Upper lobe of right lung (tissue), 1 donor: ENCODE measurements at regions not wholly inside any gene's neighbourhood (a gene's known extent, or its start where the extent isn't known, plus 50 kb on each side); places are given as distances from the start of the nearest gene placed in this dataset.

Experiments used
- ATAC-seq: fragments of 200-7000 bp; cut with Tn5 transposase; one replicate; pipeline ENCODE4 v1.9.1; 2020; ENCODE audit warnings: mild to moderate bottlenecking, moderate library complexity
- DNase-seq: peaks from one replicate; pipeline ENCODE4 v3.0.0-alpha.2; 2020
- H3K27ac ChIP-seq: fragments of 200-600 bp; one replicate; pipeline ENCODE4 v1.8.0; 2022
- H3K27me3 ChIP-seq: fragments of 200-600 bp; one replicate; pipeline ENCODE4 v1.8.0; 2022; ENCODE audit warnings: mild to moderate bottlenecking
- H3K36me3 ChIP-seq: fragments of 200-600 bp; one replicate; pipeline ENCODE4 v1.8.0; 2022
- H3K4me1 ChIP-seq: fragments of 200-600 bp; one replicate; pipeline ENCODE4 v1.8.0; 2022
- H3K4me3 ChIP-seq: fragments of 200-600 bp; one replicate; pipeline ENCODE4 v1.8.0; 2022; ENCODE audit warnings: mild to moderate bottlenecking
- H3K9me3 ChIP-seq: fragments of 200-600 bp; one replicate; pipeline ENCODE4 v1.8.0; 2022
- CTCF ChIP-seq: fragments of 200-600 bp; IDR thresholded peaks from one replicate; pipeline ENCODE4 v1.8.0; 2022; ENCODE audit warnings: antibody characterized with exemption
- intact Hi-C: fragments of 100-400 bp; cut with DNase I; formaldehyde crosslinking; loops from one replicate; pipeline ENCODE4 v1.11.0; 2022
- donor health status: DM: no; HTN: yes; CAD: no; lungs with severe emphysema.

- H3K4me3 ChIP-seq = no peak overlapping the region
- H3K27me3 ChIP-seq = no peaks in the 10 kb centered on the region
- H3K36me3 ChIP-seq = no peaks in the 10 kb centered on the region
- TF ChIP-seq CTCF = no peak
- DNase-seq (no peak), ATAC-seq (no peak)
- no peak overlapping the region for H3K27ac ChIP-seq
- H3K4me1 ChIP-seq = no peaks in the 10 kb centered on the region
- intact Hi-C loops = no loop called here
- H3K9me3 ChIP-seq = no peaks in the 10 kb centered on the region
These were observed 847.1 kb downstream of the KCNT2 start for GRCh38 chr1:195761104-195761503.

- intact Hi-C loops = no loop called here
- no peak for TF ChIP-seq CTCF
- H3K36me3 ChIP-seq = no peaks in the 10 kb centered on the region
These were observed 852.1 kb downstream of the KCNT2 start for GRCh38 chr1:195756109-195756508.

GRCh38 chr1:195754874-195755273 lies 853.4 kb downstream of the KCNT2 start:
- no peaks in the 10 kb centered on the region for H3K4me1 ChIP-seq
- H3K27ac ChIP-seq = no peak overlapping the region
- ATAC-seq (no peak), DNase-seq (no peak)
- intact Hi-C loops = no loop called here
- H3K9me3 ChIP-seq = no peaks in the 10 kb centered on the region
- H3K4me3 ChIP-seq = no peak overlapping the region
- no peak for TF ChIP-seq CTCF
- H3K36me3 ChIP-seq = no peaks in the 10 kb centered on the region
- H3K27me3 ChIP-seq = no peaks in the 10 kb centered on the region

More at GRCh38 chr1:195756109-195756508, 852.1 kb downstream of the KCNT2 start:
- DNase-seq = no peak
- no peaks in the 10 kb centered on the region for H3K27me3 ChIP-seq
- H3K27ac ChIP-seq = no peak overlapping the region
- no peaks in the 10 kb centered on the region for H3K4me1 ChIP-seq
- no peak overlapping the region for H3K4me3 ChIP-seq
- no peaks in the 10 kb centered on the region for H3K9me3 ChIP-seq
- ATAC-seq = no peak

GRCh38 chr1:195754303-195754702 lies 853.9 kb downstream of the KCNT2 start:
- ATAC-seq = no peak
- no peaks in the 10 kb centered on the region for H3K27me3 ChIP-seq
- intact Hi-C loops = no loop called here
- no peaks in the 10 kb centered on the region for H3K9me3 ChIP-seq
- H3K27ac ChIP-seq = no peak overlapping the region
- H3K4me1 ChIP-seq = no peaks in the 10 kb centered on the region
- H3K36me3 ChIP-seq = no peaks in the 10 kb centered on the region
- DNase-seq = no peak
- TF ChIP-seq CTCF = no peak
- no peak overlapping the region for H3K4me3 ChIP-seq

GRCh38 chr1:195748969-195749368 lies 859.3 kb downstream of the KCNT2 start:
- intact Hi-C loops = no loop called here
- TF ChIP-seq CTCF = no peak

More at GRCh38 chr1:195748969-195749368, 859.3 kb downstream of the KCNT2 start:
- ATAC-seq = no peak
- DNase-seq = no peak
- Histone ChIP-seq H3K4me3 (no peak overlapping the region), H3K36me3 (no peaks in the 10 kb centered on the region), H3K27me3 (no peaks in the 10 kb centered on the region), H3K27ac (no peak overlapping the region), H3K4me1 (no peaks in the 10 kb centered on the region), H3K9me3 (no peaks in the 10 kb centered on the region)
